ENCODE measurements at regions not wholly inside any gene's neighbourhood (a gene's known extent, or its start where the extent isn't known, plus 50 kb on each side); places are given as distances from the start of the nearest gene placed in this dataset.

DNA sequence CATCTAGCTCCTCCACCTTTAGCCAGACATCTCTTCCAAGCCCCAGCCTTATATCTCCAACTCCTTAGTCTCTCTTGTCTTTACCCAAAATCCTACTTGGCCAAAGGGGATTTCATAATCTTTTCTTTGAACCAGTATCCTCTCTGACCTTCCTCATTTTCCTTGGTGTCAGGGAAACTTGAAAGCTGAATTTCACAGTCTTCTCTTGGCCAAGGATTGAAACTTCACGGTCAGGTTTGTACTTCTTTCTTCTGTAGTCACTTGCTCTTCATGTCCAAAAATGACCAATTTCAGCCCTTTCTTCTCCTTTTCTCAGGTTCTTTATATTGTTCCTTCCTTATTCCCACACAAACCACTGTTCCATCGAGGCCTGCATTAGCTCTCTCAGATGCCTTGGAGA lies 473.7 kb upstream of the KLF4 start:
- H3K9ac ChIP-seq (ENCODE audit: low read depth in 1 of 2, low read length in 2 of 2) = no peak overlapping the region
- DNase-seq (ENCODE audit: low spot score) = no peak
- no peak overlapping the region for H3K27ac ChIP-seq (ENCODE audit: low read depth in 1 of 2, low read length in 2 of 2)
- 69% methylated on average over 2 of the region's 2 CpGs for WGBS
- no peaks in the 10 kb centered on the region for H3K4me1 ChIP-seq (ENCODE audit: control insufficient read depth in 4 of 4, insufficient read depth in 4 of 4, low read length in 3 of 4)
- no peak overlapping the region for H3K4me3 ChIP-seq (ENCODE audit: low read depth in 1 of 3, low read length in 3 of 3)
- TF ChIP-seq JUND (IDR thresholded peaks at IDR 0.05) = no peak
- no peak for TF ChIP-seq EGR1 (IDR thresholded peaks at IDR 0.05; ENCODE audit: low read depth in 2 of 2)
- TF ChIP-seq NR2F2 (IDR thresholded peaks at IDR 0.05) = no peak
- TF ChIP-seq SP1 (IDR thresholded peaks at IDR 0.05) = no peak
- TF ChIP-seq YY1 (IDR thresholded peaks at IDR 0.05) = no peak
- no peak for TF ChIP-seq REST (IDR thresholded peaks at IDR 0.05)
- TF ChIP-seq, protein P1, sequence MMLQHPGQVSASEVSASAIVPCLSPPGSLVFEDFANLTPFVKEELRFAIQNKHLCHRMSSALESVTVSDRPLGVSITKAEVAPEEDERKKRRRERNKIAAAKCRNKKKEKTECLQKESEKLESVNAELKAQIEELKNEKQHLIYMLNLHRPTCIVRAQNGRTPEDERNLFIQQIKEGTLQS (IDR thresholded peaks at IDR 0.05) = no peak
- peaks cover 0 to 3% (median 0%) of the 10 kb centered on the region in 4 donors for H3K9me3 ChIP-seq (ENCODE audit: control insufficient read depth in 4 of 4, low read length in 3 of 4)
- no peaks in the 10 kb centered on the region for H3K27me3 ChIP-seq (ENCODE audit: control insufficient read depth in 4 of 4, insufficient read depth in 4 of 4, low read length in 3 of 4)
- no peaks in the 10 kb centered on the region for H3K36me3 ChIP-seq (ENCODE audit: control insufficient read depth in 4 of 4, insufficient read depth in 3 of 4, low read depth in 1 of 4, low read length in 3 of 4)

GRCh38 chr9:107960916-107961315 lies 471.3 kb upstream of the KLF4 start:
- 80% methylated on average over 2 of the region's 2 CpGs for WGBS
- no peak for TF ChIP-seq SP1 (IDR thresholded peaks at IDR 0.05)
- no peak for TF ChIP-seq FOXA1 (IDR thresholded peaks at IDR 0.05)
- TF ChIP-seq NR2F2 (IDR thresholded peaks at IDR 0.05) = no peak
- TF ChIP-seq, protein P1 (IDR thresholded peaks at IDR 0.05) = no peak
- no peak for TF ChIP-seq JUND (IDR thresholded peaks at IDR 0.05)
- no peak for TF ChIP-seq HNF4G (IDR thresholded peaks at IDR 0.05)
- TF ChIP-seq FOXA2 (IDR thresholded peaks at IDR 0.05) = no peak

DNA sequence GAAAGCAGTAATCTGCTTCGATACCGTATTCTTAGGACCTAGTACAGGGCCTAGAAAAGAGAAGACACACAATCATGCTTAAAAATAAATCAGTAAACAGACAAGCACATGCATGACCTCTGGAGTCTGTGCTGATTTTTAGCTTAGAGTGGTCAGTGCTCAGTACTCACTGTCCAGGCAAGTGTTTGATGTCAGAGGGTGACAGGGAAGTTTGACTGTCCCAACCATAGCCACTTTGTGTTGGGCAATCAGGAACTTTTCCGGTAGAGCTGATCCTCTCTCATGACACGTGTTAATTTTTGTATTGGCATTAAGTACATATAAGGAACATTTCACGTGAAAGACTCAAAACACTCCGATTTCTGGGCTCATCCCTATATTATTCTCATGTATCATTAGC lies 464.7 kb upstream of the KLF4 start:
- peaks cover 0 to 4% (median 1%) of the 10 kb centered on the region in 4 donors for H3K9me3 ChIP-seq (ENCODE audit: control insufficient read depth in 4 of 4, low read length in 3 of 4)
- no peaks in the 10 kb centered on the region for H3K27me3 ChIP-seq (ENCODE audit: control insufficient read depth in 4 of 4, insufficient read depth in 4 of 4, low read length in 3 of 4)
- H3K4me1 ChIP-seq (ENCODE audit: control insufficient read depth in 4 of 4, insufficient read depth in 4 of 4, low read length in 3 of 4) = no peaks in the 10 kb centered on the region
- H3K27ac ChIP-seq (ENCODE audit: low read depth in 1 of 2, low read length in 2 of 2) = no peak overlapping the region
- H3K9ac ChIP-seq (ENCODE audit: low read depth in 1 of 2, low read length in 2 of 2) = no peak overlapping the region
- no peak for TF ChIP-seq REST (IDR thresholded peaks at IDR 0.05)
- TF ChIP-seq HNF4A (conservative IDR thresholded peaks at IDR 0.05) = peak in 1 of 2 donors; percentile 22
- peak in 1 of 2 donors; percentile 40 for TF ChIP-seq RXRA (IDR thresholded peaks at IDR 0.05)
- TF ChIP-seq RAD21 (IDR thresholded peaks at IDR 0.05) = peak in 1 of 2 donors; percentile 4
- H3K36me3 ChIP-seq (ENCODE audit: control insufficient read depth in 4 of 4, insufficient read depth in 3 of 4, low read depth in 1 of 4, low read length in 3 of 4) = no peaks in the 10 kb centered on the region
- no peak for DNase-seq (ENCODE audit: low spot score)
- WGBS = 70% methylated on average over 6 of the region's 6 CpGs
- H3K4me3 ChIP-seq (ENCODE audit: low read depth in 1 of 3, low read length in 3 of 3) = no peak overlapping the region

More at GRCh38 chr9:107960916-107961315, 471.3 kb upstream of the KLF4 start:
- H3K36me3 ChIP-seq (ENCODE audit: control insufficient read depth in 4 of 4, insufficient read depth in 3 of 4, low read depth in 1 of 4, low read length in 3 of 4) = no peaks in the 10 kb centered on the region
- peaks cover 0 to 3% (median 0%) of the 10 kb centered on the region in 4 donors for H3K9me3 ChIP-seq (ENCODE audit: control insufficient read depth in 4 of 4, low read length in 3 of 4)
- H3K4me3 ChIP-seq (ENCODE audit: low read depth in 1 of 3, low read length in 3 of 3) = no peak overlapping the region
- H3K9ac ChIP-seq (ENCODE audit: low read depth in 1 of 2, low read length in 2 of 2) = no peak overlapping the region
- no peaks in the 10 kb centered on the region for H3K4me1 ChIP-seq (ENCODE audit: control insufficient read depth in 4 of 4, insufficient read depth in 4 of 4, low read length in 3 of 4)
- H3K27ac ChIP-seq (ENCODE audit: low read depth in 1 of 2, low read length in 2 of 2) = no peak overlapping the region
- no peaks in the 10 kb centered on the region for H3K27me3 ChIP-seq (ENCODE audit: control insufficient read depth in 4 of 4, insufficient read depth in 4 of 4, low read length in 3 of 4)
- DNase-seq (ENCODE audit: low spot score) = no peak
